Stimulated activated CD8-positive, alpha-beta memory T cell treated with anti-CD3 and anti-CD28 coated beads, Interleukin-15, amount 100 ng/mL, for 1 hour (primary cell): ENCODE measurements at regions not wholly inside any gene's neighbourhood (a gene's known extent, or its start where the extent isn't known, plus 50 kb on each side); places are given as distances from the start of the nearest gene placed in this dataset.

Experiments used
- DNase-seq: peaks from one replicate; pipeline ENCODE4 v3.0.0-alpha.2; 2020; ENCODE audit warnings: low read depth

DNA sequence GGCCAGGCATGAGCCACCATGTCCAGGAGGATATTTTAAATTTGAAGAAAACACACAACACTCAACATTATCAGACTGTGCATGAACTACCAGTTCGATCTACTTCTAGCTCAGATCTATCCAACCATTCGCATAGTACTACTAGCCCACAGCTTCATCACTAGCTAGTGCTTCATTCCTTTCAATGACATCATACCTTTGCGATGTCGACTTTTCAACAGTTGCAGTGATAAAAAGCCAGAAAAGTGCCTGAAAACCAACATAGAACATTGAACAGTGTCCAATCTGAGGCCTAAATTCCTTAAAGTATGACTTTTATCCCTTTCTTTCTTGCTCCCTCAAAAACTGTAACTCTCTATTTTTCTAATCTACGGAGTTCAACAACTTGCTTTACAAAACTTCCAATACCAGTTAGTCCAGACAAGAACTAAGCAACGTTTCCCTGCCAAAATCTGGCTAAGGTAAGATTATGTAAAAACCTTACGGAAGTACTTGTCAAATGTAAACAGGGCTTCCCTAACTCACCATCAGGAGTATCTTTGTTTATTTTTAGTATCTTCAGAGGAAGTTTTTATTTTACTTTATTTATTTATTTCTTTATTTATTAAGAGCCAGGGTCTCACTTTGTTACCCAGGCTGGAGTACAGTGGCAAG is 434.0 kb upstream of the JARID2 start:
- DNase-seq = no peak

DNA sequence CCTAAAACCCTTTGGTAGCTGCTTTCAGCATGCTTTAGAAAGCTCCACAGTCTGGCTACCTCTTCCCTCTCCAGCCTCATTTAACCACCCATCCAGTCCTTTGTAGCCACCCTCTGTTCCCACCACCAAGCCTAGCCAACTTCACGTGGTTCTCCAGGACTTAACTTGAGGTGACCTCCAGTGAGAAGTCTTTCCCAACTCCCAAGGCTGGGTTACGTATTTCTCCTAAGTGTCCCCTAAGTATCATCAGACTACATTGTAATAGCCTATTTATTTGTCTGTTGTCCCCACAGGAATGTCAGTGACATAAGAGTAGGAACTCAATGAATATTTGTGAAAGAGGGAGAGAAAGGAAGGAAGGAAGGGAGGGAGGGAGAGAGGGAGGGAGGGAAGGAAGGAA is 431.9 kb upstream of the JARID2 start:
- no peak for DNase-seq

DNA sequence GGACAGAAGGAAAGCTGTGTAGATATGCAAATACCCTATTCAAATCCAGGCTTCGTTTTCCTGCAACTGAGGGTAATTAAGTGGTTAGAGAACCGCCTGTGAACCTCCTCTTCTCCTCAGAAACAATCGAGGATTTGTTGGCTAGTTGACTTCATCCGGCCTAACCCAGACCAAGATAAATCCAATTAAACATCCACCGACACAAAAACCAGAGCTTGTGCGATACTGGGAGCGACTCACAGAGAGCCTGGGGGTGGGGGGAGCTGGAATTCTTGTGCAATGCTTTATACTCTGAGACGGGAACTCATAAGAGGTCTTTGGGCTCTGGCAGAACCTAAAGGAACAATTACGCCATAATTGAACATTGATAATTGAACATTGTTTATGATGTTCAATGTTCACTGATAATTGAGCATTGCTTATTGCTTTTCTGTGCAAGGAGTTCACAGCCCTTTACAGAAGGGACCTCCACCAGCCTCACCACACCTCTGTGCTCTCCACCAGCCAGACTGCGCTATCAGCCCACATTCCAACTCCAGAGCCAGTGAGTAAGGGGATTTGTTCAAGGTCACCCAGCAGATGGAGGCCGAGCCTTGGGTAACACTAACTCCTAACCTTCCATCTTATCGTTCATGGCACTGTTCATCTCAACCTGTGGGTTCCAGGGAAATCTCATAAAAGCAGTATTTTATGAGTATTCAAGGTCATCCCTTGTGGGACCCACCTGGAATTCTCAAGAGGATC is 429.6 kb upstream of the JARID2 start:
- DNase-seq = no peak

- no peak for DNase-seq
Measured at GRCh38 chr6:14817074-14817473, 428.8 kb upstream of the JARID2 start.

DNA sequence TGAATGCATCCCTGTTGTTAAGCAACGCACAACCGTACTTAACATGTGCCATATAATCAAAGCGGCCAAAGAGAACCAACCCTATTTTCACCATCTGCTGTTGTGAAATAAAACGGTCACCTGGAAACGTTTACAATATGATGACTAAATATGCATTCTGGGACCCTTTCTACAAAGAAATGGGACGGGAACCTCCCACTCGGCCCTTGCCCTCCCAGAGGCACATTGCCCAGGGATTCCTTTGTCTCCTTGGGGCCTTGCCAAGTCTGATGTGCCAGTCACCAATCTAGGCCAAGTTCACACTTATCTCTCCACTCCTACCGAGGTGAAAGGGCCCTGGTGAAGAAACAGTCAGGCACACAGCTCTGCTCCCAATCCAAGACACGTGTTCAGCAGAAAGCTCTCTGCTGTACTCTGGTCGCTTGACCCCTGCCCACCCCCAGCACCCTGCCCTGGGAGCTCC is 427.4 kb upstream of the JARID2 start:
- no peak for DNase-seq

- no peak for DNase-seq
Measured at GRCh38 chr6:14819001-14819400, 426.9 kb upstream of the JARID2 start.

GRCh38 chr6:14819840-14820420 is 425.9 kb upstream of the JARID2 start:
- no peak for DNase-seq

GRCh38 chr6:14822012-14822553 is 423.8 kb upstream of the JARID2 start:
- DNase-seq = no peak

DNA sequence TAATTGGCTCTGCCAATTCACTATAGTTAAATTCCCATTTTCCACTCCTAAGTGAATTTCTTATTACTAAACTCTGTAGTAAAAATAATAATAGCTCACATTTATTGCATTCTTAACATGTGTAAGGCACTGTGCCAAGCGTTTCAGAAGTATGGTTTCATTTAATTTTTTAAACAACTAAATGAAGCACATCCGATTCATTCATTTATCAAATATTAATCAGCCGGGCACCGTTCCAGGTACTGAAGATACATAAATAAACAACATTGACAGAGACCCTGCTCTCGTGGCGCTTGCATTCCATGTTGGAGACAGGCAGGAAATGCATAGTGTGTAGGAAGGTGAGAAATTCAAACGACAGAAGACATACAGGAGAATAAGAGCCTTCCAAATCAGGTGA is 423.2 kb upstream of the JARID2 start:
- DNase-seq = no peak

GRCh38 chr6:14824060-14824459 is 421.8 kb upstream of the JARID2 start:
- DNase-seq = no peak

GRCh38 chr6:14824484-14825275 is 421.2 kb upstream of the JARID2 start:
- no peak for DNase-seq

DNA sequence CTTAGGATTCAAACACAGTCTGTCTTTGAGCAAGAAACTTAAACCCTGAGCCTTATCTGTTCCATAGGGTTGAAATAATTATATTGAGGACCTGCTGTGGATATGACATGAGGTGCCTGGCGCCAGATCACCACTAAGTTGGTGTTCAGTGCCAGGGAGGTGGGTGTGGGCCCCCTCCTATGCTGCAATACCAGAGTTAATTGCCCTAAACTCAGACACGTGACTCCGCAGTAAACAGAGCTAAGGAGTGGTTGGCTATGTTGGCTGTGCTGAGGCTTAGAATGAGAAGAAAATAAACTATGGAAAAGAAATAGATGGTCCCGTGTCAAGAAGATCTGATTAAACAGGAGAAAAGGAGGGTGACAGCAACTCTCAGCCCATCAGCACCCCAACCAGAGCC is 419.4 kb upstream of the JARID2 start:
- DNase-seq = no peak

DNA sequence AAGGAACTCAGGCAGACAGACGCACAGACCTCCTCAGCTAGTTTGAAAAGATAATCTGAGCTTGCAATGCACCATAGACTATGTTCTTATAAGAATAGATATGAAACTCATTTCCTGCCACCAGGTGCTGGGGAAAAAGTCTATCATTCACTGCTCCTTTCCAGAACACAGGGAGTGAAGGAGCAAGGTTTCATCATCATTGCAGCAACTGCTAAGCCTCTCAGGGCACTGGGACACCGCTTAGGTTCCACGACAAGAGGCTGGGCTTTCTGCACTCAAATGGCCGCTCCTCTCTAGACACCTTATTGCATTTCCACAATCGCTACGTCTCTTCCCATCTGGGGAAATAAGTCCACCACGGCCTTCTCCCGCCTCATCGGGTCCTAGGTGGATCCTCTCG is 418.5 kb upstream of the JARID2 start:
- no peak for DNase-seq

DNA sequence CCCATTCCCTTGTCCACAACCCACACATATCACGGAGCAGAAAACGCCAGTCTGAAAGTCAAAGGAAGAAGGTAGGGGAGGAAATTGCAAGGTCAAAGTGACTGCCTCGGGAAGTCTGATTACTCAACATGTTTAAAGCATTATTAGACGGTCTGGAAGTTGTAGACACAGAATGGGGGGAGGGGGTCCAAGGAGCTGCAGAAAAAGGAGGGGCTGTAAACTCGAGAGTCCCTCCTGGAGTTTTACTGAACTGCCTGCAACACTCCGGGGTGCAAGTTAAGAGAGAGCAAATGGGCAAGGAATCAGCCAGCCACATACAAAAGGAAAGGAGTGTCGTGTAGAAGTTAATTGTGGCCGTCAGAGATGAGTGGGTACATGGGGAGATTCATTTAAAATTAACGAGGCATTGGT is 417.7 kb upstream of the JARID2 start:
- DNase-seq = no peak

DNA sequence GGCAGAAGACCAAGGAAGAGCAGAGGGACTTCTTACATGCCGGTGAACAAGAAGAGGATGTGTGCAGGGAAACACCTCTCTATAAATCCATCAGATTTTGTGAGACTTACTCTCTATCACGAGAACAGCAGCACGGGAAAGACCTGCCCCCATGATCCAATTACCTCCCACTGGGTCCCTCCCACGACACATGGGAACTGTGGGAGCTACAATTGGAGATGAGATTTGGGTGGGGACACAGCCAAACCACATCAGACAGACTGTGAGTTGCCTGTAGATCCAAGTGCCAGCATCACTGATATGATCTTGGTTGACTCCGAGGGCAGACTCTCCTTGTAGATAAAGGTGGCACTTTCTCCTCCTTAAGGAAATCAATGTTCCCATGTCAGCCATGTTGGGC is 414.8 kb upstream of the JARID2 start:
- no peak for DNase-seq

DNA sequence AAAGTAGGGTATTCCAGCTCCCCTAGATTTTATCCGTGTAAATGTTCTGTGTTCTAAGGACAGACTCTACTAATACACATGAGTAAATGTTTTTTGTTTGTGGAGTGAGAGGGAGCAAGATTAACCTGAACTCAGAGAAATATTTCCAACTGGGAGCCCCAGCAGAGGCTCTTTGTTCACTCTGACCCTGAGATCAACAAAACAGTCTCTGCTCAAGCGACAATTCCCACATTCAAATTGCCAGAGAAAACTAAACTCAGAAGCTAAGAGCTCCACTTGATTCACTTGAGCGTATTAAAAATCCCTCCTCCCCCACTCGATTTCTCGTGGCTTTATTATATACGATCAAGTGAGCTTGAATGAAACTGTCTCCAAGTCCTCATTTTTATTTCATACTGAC is 413.9 kb upstream of the JARID2 start:
- DNase-seq = no peak

- DNase-seq = no peak
Measured at GRCh38 chr6:14832427-14832826, 413.4 kb upstream of the JARID2 start.

- no peak for DNase-seq
Measured at GRCh38 chr6:14834851-14835530, 410.9 kb upstream of the JARID2 start.

- DNase-seq = no peak
Measured at GRCh38 chr6:14837435-14837834, 408.4 kb upstream of the JARID2 start.

DNA sequence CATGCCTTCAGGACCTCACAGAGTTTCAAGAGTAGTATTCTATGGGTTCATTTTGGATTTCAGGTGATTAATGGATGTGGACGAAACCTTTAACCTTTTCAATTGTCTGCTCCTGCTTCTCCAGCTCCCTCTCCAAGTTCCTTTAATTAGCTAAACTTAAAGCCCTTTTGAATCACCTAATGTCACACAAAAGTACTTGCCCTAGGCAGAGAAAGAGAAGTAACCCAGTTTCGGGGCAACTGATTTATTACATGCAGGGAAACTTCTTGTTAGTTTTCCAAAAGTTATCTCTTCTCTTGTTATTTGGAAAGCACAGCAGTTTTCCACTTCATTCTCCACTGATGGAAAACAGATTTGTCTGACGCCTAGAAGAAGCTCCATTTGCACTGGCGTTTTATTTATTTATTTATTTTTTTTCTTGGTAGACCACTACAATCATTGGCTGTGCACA is 407.7 kb upstream of the JARID2 start:
- no peak for DNase-seq

DNA sequence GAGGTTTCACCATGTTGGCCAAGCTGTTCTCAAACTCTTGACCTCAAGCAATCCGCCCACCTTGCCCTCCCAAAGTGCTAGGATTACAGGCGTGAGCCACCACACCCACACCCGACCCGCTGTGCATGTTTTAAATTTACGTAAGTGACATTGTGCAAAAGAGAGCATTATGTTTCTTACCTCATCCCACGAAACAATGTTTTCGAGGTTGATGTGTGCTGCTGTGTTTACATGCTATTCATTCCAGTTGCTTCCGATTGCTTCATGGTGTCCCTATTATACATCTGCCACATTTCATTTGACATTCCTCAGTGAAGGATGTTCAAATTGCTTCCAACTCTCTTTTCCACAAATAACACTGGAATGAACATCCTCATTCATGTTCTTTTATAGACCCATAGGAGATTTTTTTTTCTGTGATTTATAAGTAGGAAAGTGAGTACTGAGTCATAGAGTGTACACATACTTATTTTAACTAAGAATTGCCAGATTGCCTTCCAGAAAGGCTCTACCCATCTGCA is 403.9 kb upstream of the JARID2 start:
- DNase-seq = no peak
